HG02763 (cell line): ENCODE measurements at regions not wholly inside any gene's neighbourhood (a gene's known extent, or its start where the extent isn't known, plus 50 kb on each side); places are given as distances from the start of the nearest gene placed in this dataset.
A peak's percentile ranks its signal among the peaks of the same experiment; 100 is the strongest.
"Not testable (repeated sequence)": the region's sequence is repeated elsewhere in the genome, so short reads cannot be mapped to it uniquely, and the experiment has no call there.

Experiments used
- ATAC-seq: cut with Tn5 transposase; IDR thresholded peaks from one replicate; pipeline ENCODE4 v1.9.1; 2021; ENCODE audit warnings: mild to moderate bottlenecking, moderate library complexity; ENCODE audit not compliant: unreplicated experiment

DNA sequence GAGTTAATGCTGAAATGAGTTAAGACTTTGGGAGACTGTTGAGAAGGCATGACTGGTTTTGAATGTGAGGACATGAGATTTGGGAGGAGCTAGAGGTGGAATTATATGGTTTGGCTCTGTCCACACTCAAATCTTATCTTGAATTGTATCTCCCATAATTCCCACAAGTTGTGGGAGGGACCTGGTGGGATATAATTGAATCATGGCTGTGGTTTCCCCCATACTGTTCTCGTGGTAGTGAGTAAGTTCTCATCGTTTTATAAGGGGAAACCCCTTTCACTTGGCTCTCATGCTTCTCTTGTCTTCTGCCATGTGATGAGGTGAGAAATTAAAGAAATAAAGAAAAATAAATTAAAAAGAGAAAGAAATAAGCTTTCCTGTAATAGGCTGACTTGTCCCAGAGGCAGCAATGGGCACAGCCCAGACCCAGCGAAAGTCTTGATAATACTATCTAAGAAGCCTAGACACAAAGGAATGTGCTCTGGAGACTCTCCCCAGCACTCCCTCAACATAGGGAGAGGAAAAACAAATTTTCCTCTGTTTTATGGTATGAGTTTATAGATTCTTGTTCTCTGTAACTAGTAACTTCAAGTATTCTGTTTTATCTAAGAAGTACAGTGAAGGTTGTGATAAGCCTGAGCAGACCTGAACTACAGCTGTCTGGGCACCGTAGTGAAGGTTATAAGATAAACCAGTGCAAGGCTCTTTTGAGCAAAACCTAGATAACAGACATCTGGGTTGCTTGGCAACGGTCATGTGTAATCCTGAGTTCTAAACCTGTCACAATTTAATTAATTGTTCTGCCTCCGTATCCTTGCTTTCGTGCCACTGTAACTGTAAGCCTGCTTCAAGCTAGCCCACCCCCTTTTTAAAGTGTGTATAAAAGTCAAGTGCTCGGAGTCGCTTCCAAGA lies 88.9 kb upstream of the ECI2 start:
- no peak for ATAC-seq

DNA sequence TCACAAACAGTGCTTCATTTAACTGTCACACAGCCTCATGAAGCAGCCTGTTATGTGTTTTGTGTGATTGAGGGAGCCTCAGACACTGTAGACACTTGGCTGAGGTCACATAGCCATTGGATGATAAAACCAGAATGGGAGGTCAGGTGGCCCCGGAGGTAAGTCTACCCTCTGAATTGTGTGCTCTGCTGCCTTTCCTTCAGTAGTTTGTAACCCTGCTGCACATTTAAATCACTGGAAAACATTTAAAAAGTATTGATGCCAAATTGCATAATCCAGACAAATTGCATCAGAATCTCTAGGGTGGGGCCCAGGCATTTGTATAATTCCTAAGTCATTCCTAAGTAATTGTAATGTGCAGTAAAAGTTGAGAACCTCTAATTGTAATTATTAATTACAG lies 85.2 kb upstream of the ECI2 start:
- ATAC-seq: no peak

DNA sequence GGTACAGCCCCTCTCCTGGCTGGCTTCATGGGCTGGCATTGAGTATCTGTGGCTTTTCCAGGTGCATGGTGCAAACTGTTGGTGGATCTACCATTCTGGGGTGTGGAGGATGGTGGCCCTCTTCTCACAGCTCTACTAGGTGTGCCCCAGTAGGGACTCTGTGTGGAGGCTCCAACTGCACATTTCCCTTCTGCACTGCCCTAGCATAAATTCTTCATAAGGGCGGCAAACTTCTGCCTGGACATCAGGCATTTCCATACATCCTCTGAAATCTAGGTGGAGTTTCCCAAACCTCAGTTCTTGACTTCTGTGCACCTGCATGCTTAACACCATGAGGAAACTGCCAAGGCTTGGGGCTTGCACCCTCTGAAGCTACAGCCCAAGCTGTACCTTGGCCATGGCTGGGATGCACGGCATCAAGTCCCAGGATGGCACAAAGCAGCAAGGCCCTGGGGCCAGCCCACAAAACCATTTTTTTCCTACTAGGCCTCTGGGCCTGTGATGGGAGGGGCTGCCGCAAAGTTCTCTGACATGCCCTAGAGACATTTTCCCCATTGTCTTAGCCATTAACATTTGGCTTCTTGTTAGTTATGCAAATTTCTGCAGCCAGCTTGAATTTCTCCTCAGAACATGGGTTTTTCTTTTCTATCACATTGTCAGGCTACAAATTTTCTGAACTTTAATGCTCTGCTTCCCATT lies 83.4 kb upstream of the ECI2 start:
- not testable (repeated sequence) for ATAC-seq

DNA sequence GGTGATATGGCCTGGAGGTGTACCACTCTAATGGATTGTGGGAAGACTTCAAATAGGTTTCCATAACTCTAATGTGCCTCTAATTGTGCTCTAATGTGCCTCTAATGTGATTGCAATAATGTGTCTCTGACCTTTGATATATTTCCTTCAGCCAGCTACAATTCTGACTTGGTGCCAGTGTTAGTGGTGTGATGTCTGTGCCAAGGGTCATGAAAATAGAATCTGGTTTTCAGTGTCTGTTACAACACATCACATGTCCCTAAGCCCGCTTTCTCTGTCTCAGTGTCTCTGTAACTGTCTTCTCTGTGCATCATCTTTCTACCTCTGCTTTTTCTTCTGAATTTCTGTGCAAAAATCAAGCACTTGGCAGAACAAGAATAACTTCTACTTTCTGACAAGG lies 77.2 kb upstream of the ECI2 start:
- no peak for ATAC-seq

DNA sequence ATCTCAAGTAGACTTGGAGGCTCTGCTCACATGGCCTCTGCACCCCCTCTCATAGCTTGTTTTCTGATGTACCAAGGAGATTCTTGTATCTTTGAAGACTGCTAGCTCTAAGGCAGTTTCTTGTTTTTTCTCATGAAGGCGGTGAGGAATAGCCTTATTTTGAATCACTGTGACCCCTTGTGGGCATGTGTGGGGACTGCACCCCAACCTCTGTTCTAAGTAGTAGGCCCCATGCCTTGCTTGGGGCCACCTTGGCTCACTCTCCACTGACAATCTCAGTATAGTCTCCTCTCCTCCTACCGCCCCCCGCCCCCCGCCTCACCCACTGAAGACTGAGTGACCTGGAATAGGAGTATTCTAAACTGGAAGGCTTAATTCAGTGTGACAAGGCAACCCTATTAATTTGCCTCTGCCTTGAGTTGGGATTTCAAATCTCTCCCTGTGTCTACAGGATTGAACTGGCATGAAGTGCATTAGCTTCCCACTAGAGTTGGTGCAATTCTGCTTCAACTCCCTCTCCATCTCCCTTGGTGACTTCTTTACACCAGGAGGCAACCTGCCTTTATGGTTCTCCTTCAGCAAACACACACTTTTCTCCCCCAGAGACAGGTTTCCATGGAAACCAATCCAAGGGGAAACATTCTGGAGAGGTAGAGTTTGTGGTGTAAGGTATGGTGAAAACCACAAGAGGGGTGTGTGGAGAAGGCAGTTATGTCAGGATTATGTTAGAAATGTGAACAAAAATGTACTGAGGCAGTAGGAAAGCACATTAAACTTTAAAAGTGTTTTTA lies 75.4 kb upstream of the ECI2 start:
- ATAC-seq: peak; percentile 48

DNA sequence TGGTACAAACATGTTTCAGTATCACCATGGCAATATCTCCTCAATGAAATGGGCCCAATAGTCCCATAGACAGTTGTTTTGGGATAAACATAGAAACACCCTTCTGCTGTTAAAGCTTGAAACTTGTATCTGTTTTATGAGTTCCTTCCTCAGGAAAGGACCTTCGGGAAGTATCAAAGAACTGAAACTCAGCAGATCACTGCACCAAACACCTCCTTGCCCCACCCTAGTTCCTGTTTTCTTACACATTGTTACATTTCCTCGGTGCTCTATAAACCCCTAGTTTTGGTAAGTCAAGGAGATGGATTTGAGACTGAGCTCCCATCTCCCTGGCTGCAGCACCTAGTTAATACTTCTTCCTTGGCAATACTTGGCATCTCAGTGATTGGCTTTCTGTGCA lies 73.8 kb upstream of the ECI2 start:
- no peak for ATAC-seq

DNA sequence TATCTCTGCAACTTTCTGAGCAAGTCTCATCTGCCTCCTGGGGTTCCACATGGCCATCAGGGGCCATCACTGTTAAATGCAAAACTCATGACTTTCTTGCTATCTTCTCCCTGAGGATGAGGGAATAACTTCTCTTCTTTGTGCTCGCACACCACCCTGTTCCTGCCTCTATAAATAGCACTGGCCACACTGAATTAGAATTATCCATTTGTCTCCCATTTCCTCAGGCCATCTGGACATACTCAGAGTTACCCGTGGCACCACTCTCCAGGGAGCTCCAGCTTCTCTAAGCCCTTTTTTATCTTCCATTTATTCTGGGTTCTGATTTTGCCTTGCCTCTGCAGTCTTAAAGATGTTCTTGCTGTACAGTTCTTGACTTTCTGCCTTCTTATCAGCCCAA lies 72.8 kb upstream of the ECI2 start:
- no peak for ATAC-seq

DNA sequence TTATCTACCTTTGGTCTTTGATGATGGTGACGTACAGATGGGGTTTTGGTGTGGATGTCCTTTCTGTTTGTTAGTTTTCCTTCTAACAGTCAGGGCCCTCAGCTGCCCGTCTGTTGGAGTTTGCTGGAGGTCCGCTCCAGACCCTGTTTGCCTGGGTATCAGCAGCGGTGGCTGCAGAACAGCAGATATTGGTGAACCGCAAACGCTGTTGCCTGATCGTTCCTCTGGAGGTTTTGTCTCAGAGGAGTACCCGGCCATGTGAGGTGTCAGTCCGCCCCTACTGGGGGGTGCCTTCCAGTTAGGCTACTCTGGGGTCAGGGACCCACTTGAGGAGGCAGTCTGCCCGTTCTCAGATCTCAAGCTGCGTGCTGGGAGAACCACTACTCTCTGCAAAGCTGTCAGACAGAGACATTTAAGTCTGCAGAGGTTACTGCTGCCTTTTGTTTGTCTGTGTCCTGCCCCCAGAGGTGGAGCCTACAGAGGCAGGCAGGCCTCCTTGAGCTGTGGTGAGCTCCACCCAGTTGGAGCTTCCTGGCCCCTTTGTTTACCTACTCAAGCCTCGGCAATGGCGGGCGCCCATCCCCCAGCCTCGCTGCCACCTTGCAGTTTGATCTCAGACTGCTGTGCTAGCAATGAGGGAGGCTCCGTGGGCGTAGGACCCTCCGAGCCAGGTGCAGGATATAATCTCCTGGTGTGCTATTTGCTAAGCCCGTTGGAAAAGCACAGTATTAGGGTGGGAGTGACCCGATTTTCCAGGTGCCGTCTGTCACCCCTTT lies 68.5 kb upstream of the ECI2 start:
- ATAC-seq: not testable (repeated sequence)

DNA sequence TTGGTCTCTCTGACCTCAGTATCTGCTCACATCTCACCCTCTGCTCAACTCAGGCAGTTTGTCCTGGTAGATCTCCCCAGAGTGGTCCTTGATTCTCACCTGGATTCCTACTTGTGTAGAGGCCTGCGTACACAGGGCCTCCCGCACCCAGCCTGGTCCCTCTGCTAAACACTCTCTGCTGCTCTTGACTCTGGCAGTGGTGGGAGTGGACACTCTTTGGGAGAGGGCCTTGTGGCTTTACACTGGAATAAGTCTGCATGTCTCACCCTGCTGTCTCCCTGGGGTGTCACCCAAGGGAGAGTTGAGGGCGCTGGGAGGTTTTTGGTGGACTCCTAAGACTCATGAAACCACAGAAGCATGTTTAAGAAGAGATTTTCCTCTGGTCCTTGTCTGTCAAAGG lies 57.3 kb upstream of the ECI2 start:
- no peak for ATAC-seq

DNA sequence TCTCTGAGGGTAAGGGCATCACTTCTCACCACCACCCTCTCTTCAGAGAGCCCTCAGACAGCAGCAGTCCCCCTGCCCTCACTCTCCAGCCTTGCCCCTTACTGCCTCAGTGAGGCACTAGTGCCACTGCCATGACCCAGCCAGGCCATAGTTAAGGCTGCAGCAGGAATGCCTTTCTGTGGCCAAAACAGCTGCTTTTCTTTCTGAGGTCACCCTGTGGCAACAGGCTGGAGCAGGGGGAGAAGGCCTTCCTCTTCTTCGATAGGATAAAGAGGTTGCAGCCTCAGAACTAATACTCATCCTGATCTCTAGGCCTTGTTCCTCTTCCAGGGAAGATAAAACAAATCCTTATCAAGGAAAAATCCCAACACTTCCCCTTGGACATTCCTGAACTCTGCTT lies 56.8 kb upstream of the ECI2 start:
- ATAC-seq: no peak

DNA sequence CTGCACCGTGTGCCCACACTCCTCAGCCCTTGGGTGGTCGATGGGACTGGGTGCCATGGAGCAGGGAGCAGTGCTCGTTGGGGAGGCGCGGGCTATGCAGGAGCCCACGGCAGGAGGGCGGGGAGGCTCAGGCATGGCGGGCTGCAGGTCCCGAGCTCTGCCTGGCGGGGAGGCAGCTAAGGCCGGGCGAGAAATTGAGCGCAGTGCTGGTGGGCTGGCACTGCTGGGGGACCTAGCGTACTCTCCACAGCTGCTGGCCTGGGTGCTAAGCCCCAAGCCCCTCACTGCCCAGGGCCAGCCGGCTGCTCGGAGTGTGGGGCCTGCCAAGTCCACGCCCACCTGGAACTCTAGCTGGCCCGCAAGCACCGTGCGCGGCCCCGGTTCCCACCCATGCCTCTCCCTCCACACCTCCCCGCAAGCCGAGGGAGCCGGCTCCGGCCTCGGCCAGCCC lies 55.9 kb upstream of the ECI2 start:
- no peak for ATAC-seq

DNA sequence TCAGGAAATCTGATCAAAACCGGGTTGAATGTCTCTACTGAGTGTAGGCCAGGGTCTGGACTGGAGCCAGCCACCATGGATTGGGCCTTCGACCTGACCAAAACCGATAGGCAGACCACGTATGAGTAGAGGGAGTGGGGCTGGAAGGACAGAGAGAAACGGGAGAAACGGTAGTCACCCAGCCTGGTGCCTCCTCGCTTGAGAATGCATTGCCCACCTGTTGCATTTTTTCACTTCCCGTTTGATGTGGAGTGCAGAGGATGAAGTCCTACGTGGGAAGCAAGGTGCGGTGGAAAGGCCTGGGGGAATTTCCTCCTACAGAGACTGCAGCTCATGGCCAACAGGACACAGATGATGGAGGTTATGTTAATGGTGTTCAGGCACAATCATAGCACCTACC lies 53.9 kb upstream of the ECI2 start:
- no peak for ATAC-seq

DNA sequence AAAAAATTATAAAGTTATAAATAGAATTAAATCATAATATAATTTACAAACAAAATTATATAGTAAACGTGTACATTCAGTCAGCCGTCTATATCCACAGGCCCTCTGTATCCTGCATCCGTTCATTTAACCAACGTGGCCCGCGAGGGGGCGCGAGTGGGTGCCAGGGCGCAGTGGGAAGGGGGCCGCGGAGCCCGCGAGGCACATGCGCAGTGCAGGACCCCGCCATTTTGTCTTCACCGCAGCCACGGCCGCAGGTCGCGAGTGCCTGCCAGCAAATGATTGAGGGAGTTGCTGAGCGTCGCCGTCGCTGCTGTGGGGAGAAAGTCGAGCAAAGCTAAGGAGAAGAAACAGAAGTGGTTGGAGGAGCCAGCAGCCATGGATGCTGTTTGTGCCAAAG lies 53.4 kb upstream of the ECI2 start:
- no peak for ATAC-seq

DNA sequence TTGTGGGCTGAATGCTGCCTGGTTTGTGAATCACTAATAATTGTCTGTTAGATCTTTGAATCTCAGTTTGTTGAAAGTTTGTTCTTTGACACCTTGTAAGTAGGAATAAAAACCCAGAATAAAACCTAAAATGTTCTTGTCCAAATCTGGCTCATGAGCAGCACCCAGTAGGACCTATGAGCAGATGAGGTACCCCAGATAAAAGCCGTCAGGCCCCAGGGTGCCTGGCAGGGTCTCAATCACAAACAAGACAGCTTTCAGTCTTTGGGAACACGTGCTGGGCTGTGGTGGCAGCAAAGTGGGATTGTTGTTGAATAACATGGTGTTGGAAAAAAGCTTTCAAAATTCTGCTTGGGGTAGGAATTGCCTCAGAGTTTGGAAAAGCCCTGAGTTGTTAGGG lies 52.1 kb upstream of the ECI2 start:
- ATAC-seq: no peak

DNA sequence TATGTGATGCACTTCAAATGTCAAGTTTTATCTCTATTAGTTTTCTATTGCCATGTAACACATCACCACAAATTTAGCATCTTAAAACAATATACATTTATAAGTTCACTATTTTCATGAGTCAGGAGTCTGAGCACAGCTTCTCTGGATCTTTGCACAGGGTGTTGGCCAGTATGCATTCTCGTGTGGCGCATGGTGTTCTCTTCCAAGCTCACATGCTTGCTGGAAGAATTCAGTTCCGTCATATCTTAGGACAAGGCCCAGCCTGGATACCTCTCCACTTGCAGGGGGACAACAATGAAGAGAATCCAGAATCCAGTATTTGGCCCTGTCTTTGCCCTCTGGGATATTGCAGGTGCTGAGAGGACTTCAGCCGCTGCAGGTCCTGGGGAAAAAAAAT lies 51.0 kb upstream of the ECI2 start:
- ATAC-seq: no peak

DNA sequence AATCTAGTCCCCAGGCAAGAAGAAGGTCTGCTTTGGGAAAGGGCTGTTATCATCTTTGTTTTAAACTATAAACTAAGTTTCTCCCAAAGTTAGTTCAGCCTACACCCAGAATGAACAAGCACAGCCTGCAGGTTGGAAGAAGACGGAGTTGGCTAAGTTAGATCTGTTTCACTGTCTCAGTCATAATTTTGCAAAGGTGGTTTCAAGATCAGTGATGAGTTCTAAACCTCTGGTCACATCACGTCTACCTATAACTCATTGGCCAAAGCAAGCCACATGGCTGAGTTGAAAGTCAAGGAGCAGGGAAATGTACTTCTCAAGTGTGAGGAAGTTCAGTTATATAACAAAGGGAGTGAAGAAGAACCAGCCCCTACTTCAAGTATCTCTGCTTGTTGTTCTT lies 50.5 kb upstream of the ECI2 start:
- ATAC-seq: no peak

DNA sequence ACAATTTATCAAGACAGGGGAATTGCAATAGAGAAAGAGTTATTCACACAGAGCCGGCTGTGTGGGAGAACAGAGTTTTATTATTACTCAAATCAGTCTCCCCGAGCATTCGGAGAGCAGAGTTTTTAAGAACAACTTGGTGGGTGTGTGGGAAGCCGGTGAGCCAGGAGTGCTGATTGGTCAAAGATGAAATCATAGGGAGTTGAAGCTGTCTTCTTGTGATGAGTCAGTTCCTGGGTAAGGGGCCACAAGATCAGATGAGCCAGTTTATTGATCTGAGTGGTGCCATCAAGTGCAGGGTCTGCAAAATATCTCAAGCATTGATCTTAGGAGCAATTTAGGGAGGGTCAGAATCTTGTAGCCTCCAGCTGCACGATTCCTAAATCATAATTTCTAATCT lies 50.0 kb upstream of the ECI2 start:
- no peak for ATAC-seq
